MCF 10A (cell line): ENCODE measurements at regions not wholly inside any gene's neighbourhood (a gene's known extent, or its start where the extent isn't known, plus 50 kb on each side); places are given as distances from the start of the nearest gene placed in this dataset.

Source experiments
- BruUV-seq: library from RNA; stranded (reverse); fragments of 400-500 nt; replicated peaks from 2 replicates; lab custom pipeline; 2021; lab: Mats Ljungman, UMichigan
- CTCF ChIA-PET: fragments of 300-600 bp; sonication (Branson Sonifier 250); formaldehyde crosslinking; extraction: SDS; loops from one replicate; lab custom pipeline; 2021; ENCODE audit warnings: antibody characterized with exemption, inconsistent platforms; lab: Yijun Ruan, JAX
- POLR2A ChIA-PET: fragments of 300-600, 350-650 bp; sonication (Branson Sonifier 250); formaldehyde crosslinking; extraction: SDS; loops from one replicate; lab custom pipeline; 2020; ENCODE audit warnings: antibody characterized with exemption, inconsistent platforms; lab: Yijun Ruan, JAX
- DNase-seq: peaks from one replicate; pipeline ENCODE4 v3.0.0-alpha.2; 2018; ENCODE audit not compliant: unreplicated experiment
- H3K27ac Mint-ChIP-seq: one replicate; pipeline ENCODE4 v1.8.0; 2022; ENCODE audit warnings: mild to moderate bottlenecking, low read depth, mixed read lengths; ENCODE audit not compliant: unreplicated experiment
- H3K27me3 Mint-ChIP-seq: one replicate; pipeline ENCODE4 v1.8.0; 2022; ENCODE audit warnings: mixed read lengths; ENCODE audit not compliant: insufficient read depth, unreplicated experiment
- H3K36me3 Mint-ChIP-seq: one replicate; pipeline ENCODE4 v1.8.0; 2022; ENCODE audit warnings: mild to moderate bottlenecking, moderate library complexity, mixed read lengths; ENCODE audit not compliant: insufficient read depth, unreplicated experiment
- H3K4me1 Mint-ChIP-seq: one replicate; pipeline ENCODE4 v1.8.0; 2022; ENCODE audit warnings: mixed read lengths; ENCODE audit not compliant: insufficient read depth, unreplicated experiment
- H3K4me3 Mint-ChIP-seq: one replicate; pipeline ENCODE4 v1.8.0; 2022; ENCODE audit warnings: mild to moderate bottlenecking, moderate library complexity, mixed read lengths; ENCODE audit not compliant: unreplicated experiment
- H3K9me3 Mint-ChIP-seq: one replicate; pipeline ENCODE4 v1.8.0; 2022; ENCODE audit warnings: mixed read lengths; ENCODE audit not compliant: unreplicated experiment
- CTCF ChIP-seq: fragments of 200-600 bp; IDR thresholded peaks from one replicate; pipeline ENCODE4 v1.8.0; 2022; ENCODE audit warnings: antibody characterized with exemption, mild to moderate bottlenecking; ENCODE audit not compliant: unreplicated experiment
- intact Hi-C: fragments of 100-400 bp; cut with micrococcal nuclease; formaldehyde crosslinking; loops from 2 replicates; pipeline ENCODE4 v1.14.1; 2022

GRCh38 chr1:208864366-208864965 lies 620.3 kb upstream of the PLXNA2 start:
- Mint-ChIP-seq H3K9me3 (no peaks in the 10 kb centered on the region), H3K36me3 (no peaks in the 10 kb centered on the region), H3K27ac (no peak overlapping the region), H3K4me3 (no peak overlapping the region), H3K4me1 (peaks cover 9% of the 10 kb centered on the region), H3K27me3 (no peaks in the 10 kb centered on the region)
- CTCF ChIA-PET = no interaction called here
- POLR2A ChIA-PET = no interaction called here
- DNase-seq = no peak
- intact Hi-C loops = no loop called here
- BruUV-seq = no TSS peak
- TF ChIP-seq CTCF = no peak

- intact Hi-C loops = loop anchor here (5.0 kb wide), 1 partner anchor 131 kb away; no protein-coding TSS in a partner anchor
- H3K4me1 Mint-ChIP-seq = peaks cover 9% of the 10 kb centered on the region
- POLR2A ChIA-PET = interaction anchor here (0.6 to 1.5 kb wide), 4 partner anchors 10 to 88 kb away, joined by 3 to 7 read pairs (median 4); no protein-coding TSS in a partner anchor
Observed at GRCh38 chr1:208866386-208866955, 622.3 kb upstream of the PLXNA2 start.

GRCh38 chr1:208868554-208868953 lies 624.4 kb upstream of the PLXNA2 start:
- TF ChIP-seq CTCF = no peak
- ChIA-PET CTCF (interaction anchor here (0.6 to 1.5 kb wide), 4 partner anchors 19 to 339 kb away, joined by 3 to 4 read pairs (median 4); no protein-coding TSS in a partner anchor), POLR2A (interaction anchor here (0.6 to 0.9 kb wide), 3 partner anchors 9 to 309 kb away, joined by 3 to 4 read pairs (median 4); no protein-coding TSS in a partner anchor)
- Mint-ChIP-seq H3K9me3 (peaks cover 2% of the 10 kb centered on the region), H3K36me3 (no peaks in the 10 kb centered on the region), H3K4me1 (peaks cover 9% of the 10 kb centered on the region), H3K4me3 (no peak overlapping the region), H3K27me3 (no peaks in the 10 kb centered on the region), H3K27ac (no peak overlapping the region)
- BruUV-seq = no TSS peak
- intact Hi-C loops = loop anchor here (5.0 kb wide), 1 partner anchor 129 kb away; no protein-coding TSS in a partner anchor
- no peak for DNase-seq

More at GRCh38 chr1:208866386-208866955, 622.3 kb upstream of the PLXNA2 start:
- TF ChIP-seq CTCF = no peak
- CTCF ChIA-PET = interaction anchor here (0.6 to 1.2 kb wide), 4 partner anchors 13 to 736 kb away, joined by 3 to 4 read pairs (median 3); no protein-coding TSS in a partner anchor
- no peaks in the 10 kb centered on the region for H3K36me3 Mint-ChIP-seq
- no peaks in the 10 kb centered on the region for H3K9me3 Mint-ChIP-seq
- no peaks in the 10 kb centered on the region for H3K27me3 Mint-ChIP-seq
- no TSS peak for BruUV-seq
- no peak for DNase-seq
- H3K4me3 Mint-ChIP-seq = no peak overlapping the region
- H3K27ac Mint-ChIP-seq = no peak overlapping the region

- Mint-ChIP-seq H3K27ac (no peak overlapping the region), H3K4me3 (no peak overlapping the region), H3K36me3 (no peaks in the 10 kb centered on the region), H3K4me1 (peaks cover 6% of the 10 kb centered on the region), H3K9me3 (peaks cover 6% of the 10 kb centered on the region), H3K27me3 (no peaks in the 10 kb centered on the region)
- no peak for DNase-seq
- TF ChIP-seq CTCF = no peak
- ChIA-PET CTCF (interaction anchor here (1.2 kb wide), 1 partner anchor 9 kb away, joined by 3 read pairs; no protein-coding TSS in a partner anchor), POLR2A (interaction anchor here (0.7 kb wide), 1 partner anchor 10 kb away, joined by 3 read pairs; no protein-coding TSS in a partner anchor)
- no TSS peak for BruUV-seq
- intact Hi-C loops = no loop called here
Observed at GRCh38 chr1:208874915-208875314, 630.7 kb upstream of the PLXNA2 start.
